ENCODE measurements at regions not wholly inside any gene's neighbourhood (a gene's known extent, or its start where the extent isn't known, plus 50 kb on each side); places are given as distances from the start of the nearest gene placed in this dataset.

GRCh38 chr7:52085610-52086009 lies 769.0 kb upstream of the COBL start:
- H3K4me3 ChIP-seq, result no peak overlapping the region
- DNase-seq, result no peak
- H3K36me3 ChIP-seq, result no peaks in the 10 kb centered on the region
- H3K27me3 ChIP-seq (ENCODE audit: low read depth), result peaks cover 21% of the 10 kb centered on the region
- no peaks in the 10 kb centered on the region for H3K9me3 ChIP-seq (replicated peaks)
- no peak for TF ChIP-seq CTCF (IDR thresholded peaks at IDR 0.05; ENCODE audit: borderline replicate concordance)
- H3K4me1 ChIP-seq, result no peaks in the 10 kb centered on the region
- H3K27ac ChIP-seq (replicated peaks), result no peak overlapping the region
- intact Hi-C loops (cut with micrococcal nuclease), result no loop called here

GRCh38 chr7:52080493-52080892 lies 763.9 kb upstream of the COBL start:
- DNase-seq, result no peak
- Histone ChIP-seq H3K4me3 (no peak overlapping the region), H3K9me3 (replicated peaks) (no peaks in the 10 kb centered on the region), H3K27me3 (ENCODE audit: low read depth) (no peaks in the 10 kb centered on the region), H3K4me1 (no peaks in the 10 kb centered on the region), H3K27ac (replicated peaks) (no peak overlapping the region), H3K36me3 (no peaks in the 10 kb centered on the region)
- no peak for TF ChIP-seq CTCF (IDR thresholded peaks at IDR 0.05; ENCODE audit: borderline replicate concordance)
- intact Hi-C loops (cut with micrococcal nuclease), result no loop called here

- TF ChIP-seq CTCF (IDR thresholded peaks at IDR 0.05; ENCODE audit: borderline replicate concordance), result no peak
- no peak for DNase-seq
- Histone ChIP-seq H3K4me1 (no peaks in the 10 kb centered on the region), H3K27me3 (ENCODE audit: low read depth) (no peaks in the 10 kb centered on the region), H3K4me3 (no peak overlapping the region), H3K9me3 (replicated peaks) (peaks cover 4% of the 10 kb centered on the region), H3K27ac (replicated peaks) (no peak overlapping the region), H3K36me3 (no peaks in the 10 kb centered on the region)
- intact Hi-C loops (cut with micrococcal nuclease), result no loop called here
Measured at GRCh38 chr7:52079726-52080125, 763.1 kb upstream of the COBL start.

GRCh38 chr7:52077571-52077970 lies 761.0 kb upstream of the COBL start:
- Histone ChIP-seq H3K4me1 (no peaks in the 10 kb centered on the region), H3K27ac (replicated peaks) (no peak overlapping the region), H3K27me3 (ENCODE audit: low read depth) (no peaks in the 10 kb centered on the region), H3K9me3 (replicated peaks) (peaks cover 4% of the 10 kb centered on the region), H3K36me3 (no peaks in the 10 kb centered on the region), H3K4me3 (no peak overlapping the region)
- intact Hi-C loops (cut with micrococcal nuclease), result no loop called here
- DNase-seq, result no peak
- TF ChIP-seq CTCF (IDR thresholded peaks at IDR 0.05; ENCODE audit: borderline replicate concordance), result no peak

- TF ChIP-seq CTCF (IDR thresholded peaks at IDR 0.05; ENCODE audit: borderline replicate concordance), result no peak
- H3K4me3 ChIP-seq, result no peak overlapping the region
- no peaks in the 10 kb centered on the region for H3K36me3 ChIP-seq
- H3K4me1 ChIP-seq, result no peaks in the 10 kb centered on the region
- no peak overlapping the region for H3K27ac ChIP-seq (replicated peaks)
- no peaks in the 10 kb centered on the region for H3K27me3 ChIP-seq (ENCODE audit: low read depth)
- intact Hi-C loops (cut with micrococcal nuclease), result no loop called here
- H3K9me3 ChIP-seq (replicated peaks), result peaks cover 4% of the 10 kb centered on the region
- no peak for DNase-seq
Measured at GRCh38 chr7:52074912-52075311, 758.3 kb upstream of the COBL start.

GRCh38 chr7:52074071-52074470 lies 757.5 kb upstream of the COBL start:
- DNase-seq, result no peak
- Histone ChIP-seq H3K27me3 (ENCODE audit: low read depth) (no peaks in the 10 kb centered on the region), H3K9me3 (replicated peaks) (peaks cover 4% of the 10 kb centered on the region), H3K4me3 (no peak overlapping the region), H3K27ac (replicated peaks) (no peak overlapping the region), H3K36me3 (no peaks in the 10 kb centered on the region), H3K4me1 (no peaks in the 10 kb centered on the region)
- no peak for TF ChIP-seq CTCF (IDR thresholded peaks at IDR 0.05; ENCODE audit: borderline replicate concordance)
- intact Hi-C loops (cut with micrococcal nuclease), result no loop called here
